HL-60 (cell line): ENCODE measurements at regions not wholly inside any gene's neighbourhood (a gene's known extent, or its start where the extent isn't known, plus 50 kb on each side); places are given as distances from the start of the nearest gene placed in this dataset.

Source experiments
- DNase-seq, 2 experiments: peaks; one replicate each; pipeline ENCODE4 v3.0.0-alpha.2; 2010 to 2020; ENCODE audit warnings: low read depth in 1 of 2, low spot score in 1 of 2
- H3K27ac ChIP-seq: fragments of 250-450 bp; sonication (Bioruptor Pico); replicated peaks from 2 replicates; pipeline ENCODE4 v1.5.1; 2020; ENCODE audit warnings: mild to moderate bottlenecking, moderate library complexity
- H3K27me3 ChIP-seq: fragments of 250-450 bp; sonication (Bioruptor Pico); 2 replicates; pipeline ENCODE4 v1.5.1; 2021; ENCODE audit warnings: mild to moderate bottlenecking, moderate library complexity; ENCODE audit not compliant: insufficient read depth, poor library complexity, severe bottlenecking
- H3K4me3 ChIP-seq: replicated peaks from 2 replicates; pipeline ENCODE4 v1.5.1; 2011; ENCODE audit warnings: mild to moderate bottlenecking, control low read depth, low read length; ENCODE audit not compliant: insufficient read depth
- CTCF ChIP-seq: IDR thresholded peaks from one replicate; pipeline ENCODE4 v1.5.1; 2011; ENCODE audit warnings: low read length, control low read depth, inconsistent platforms; ENCODE audit not compliant: insufficient read depth
- GABPA ChIP-seq: IDR thresholded peaks from 2 replicates; pipeline ENCODE4 v1.6.1; 2012; ENCODE audit warnings: low read depth
- POLR2AphosphoS5 ChIP-seq: IDR thresholded peaks from 2 replicates; pipeline ENCODE4 v1.6.1; 2012; ENCODE audit warnings: low read depth
- REST ChIP-seq: IDR thresholded peaks from 2 replicates; pipeline ENCODE4 v1.6.1; 2012; ENCODE audit warnings: low read depth; ENCODE audit not compliant: insufficient replicate concordance
- SPI1 ChIP-seq: IDR thresholded peaks from 2 replicates; pipeline ENCODE4 v1.6.1; 2012; ENCODE audit warnings: low read depth, mild to moderate bottlenecking, borderline replicate concordance

DNA sequence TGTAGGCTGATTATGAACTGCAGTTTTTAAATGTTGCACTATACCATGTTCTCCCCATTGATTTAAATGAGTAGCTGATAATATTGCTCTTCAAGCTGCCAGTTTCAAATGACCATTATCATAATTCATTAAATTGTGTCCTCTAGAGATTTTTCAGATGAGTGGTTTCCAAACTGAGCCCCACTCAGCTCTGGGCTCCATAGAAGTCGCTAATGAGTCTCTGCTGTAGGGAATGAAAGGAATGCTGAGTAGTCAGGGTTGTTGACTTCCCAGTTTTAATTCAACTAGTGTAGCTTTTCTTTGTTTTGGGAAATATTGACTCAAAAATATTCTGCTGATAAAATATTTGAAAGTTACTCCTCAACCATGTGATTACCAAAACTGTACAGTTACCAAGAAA lies 1081.1 kb downstream of the ARAP2 start:
- no peak for TF ChIP-seq GABPA
- TF ChIP-seq SPI1: no peak
- no peak for TF ChIP-seq CTCF
- no peak for TF ChIP-seq POLR2AphosphoS5
- DNase-seq: no peak
- Histone ChIP-seq H3K4me3 (no peak overlapping the region), H3K27me3 (no peaks in the 10 kb centered on the region), H3K27ac (no peak overlapping the region)

GRCh38 chr4:35164063-35164462 lies 1080.3 kb downstream of the ARAP2 start:
- Histone ChIP-seq H3K4me3 (no peak overlapping the region), H3K27me3 (no peaks in the 10 kb centered on the region), H3K27ac (no peak overlapping the region)
- DNase-seq: no peak
- TF ChIP-seq CTCF: no peak
- no peak for TF ChIP-seq SPI1
- no peak for TF ChIP-seq REST
- TF ChIP-seq GABPA: no peak
- no peak for TF ChIP-seq POLR2AphosphoS5

GRCh38 chr4:35166466-35166865 lies 1077.8 kb downstream of the ARAP2 start:
- DNase-seq: no peak
- TF ChIP-seq POLR2AphosphoS5: no peak
- TF ChIP-seq REST: no peak
- TF ChIP-seq CTCF: no peak
- TF ChIP-seq GABPA: no peak
- no peak for TF ChIP-seq SPI1
- H3K27ac ChIP-seq: no peak overlapping the region
- H3K27me3 ChIP-seq: no peaks in the 10 kb centered on the region
- H3K4me3 ChIP-seq: no peak overlapping the region

DNA sequence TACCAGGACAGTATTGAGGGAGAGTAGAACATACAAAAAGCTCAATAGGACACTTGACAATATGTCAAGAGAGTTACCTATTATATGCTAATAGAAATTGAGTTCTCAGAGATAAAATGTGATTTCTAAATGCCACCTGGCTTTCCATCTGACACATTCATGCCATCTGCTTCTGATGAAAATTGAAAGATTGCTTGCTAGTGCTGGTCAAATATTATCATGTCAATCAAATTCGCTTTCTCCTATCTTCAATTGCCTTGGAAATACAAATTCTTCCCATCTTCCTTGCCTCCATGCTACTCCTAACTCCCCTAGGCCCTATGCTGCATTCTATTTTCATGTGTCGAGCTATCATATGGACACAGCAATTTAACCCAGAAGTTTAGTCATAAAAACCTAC lies 1076.9 kb downstream of the ARAP2 start:
- TF ChIP-seq GABPA (no peak), POLR2AphosphoS5 (no peak), CTCF (no peak), REST (no peak), SPI1 (no peak)
- no peak for DNase-seq
- H3K27me3 ChIP-seq: no peaks in the 10 kb centered on the region
- no peak overlapping the region for H3K4me3 ChIP-seq
- H3K27ac ChIP-seq: no peak overlapping the region
